OCI-LY1 (cell line): ENCODE measurements at regions not wholly inside any gene's neighbourhood (a gene's known extent, or its start where the extent isn't known, plus 50 kb on each side); places are given as distances from the start of the nearest gene placed in this dataset.

Experiments used
- H2AFZ ChIP-seq: fragments of 200-600 bp; sonication (generic), shearing (Covaris generic); 2 replicates; pipeline ENCODE4 v1.6.0; 2014; ENCODE audit warnings: antibody characterized with exemption, mild to moderate bottlenecking, low read length
- H3F3A ChIP-seq: fragments of 200-600 bp; sonication (generic), shearing (Covaris generic); 2 replicates; pipeline ENCODE4 v1.6.0; 2014; ENCODE audit warnings: mild to moderate bottlenecking, antibody characterized with exemption, low read length, moderate library complexity; ENCODE audit not compliant: insufficient read depth
- H3K27ac ChIP-seq: fragments of 200-600 bp; sonication (generic); 2 replicates; pipeline ENCODE4 v1.5.1; 2014; ENCODE audit warnings: low read length, mixed run types, mild to moderate bottlenecking, low read depth; ENCODE audit not compliant: poor library complexity, severe bottlenecking
- H3K27me3 ChIP-seq: fragments of 200-600 bp; sonication (generic); 2 replicates; pipeline ENCODE4 v1.6.0; 2014; ENCODE audit warnings: antibody characterized with exemption, mild to moderate bottlenecking, low read length, moderate library complexity; ENCODE audit not compliant: insufficient read depth
- H3K36me3 ChIP-seq: fragments of 200-600 bp; sonication (generic); 2 replicates; pipeline ENCODE4 v1.6.1; 2014; ENCODE audit warnings: mild to moderate bottlenecking, antibody characterized with exemption, low read length, moderate library complexity, mixed read lengths; ENCODE audit not compliant: insufficient read depth
- H3K4me1 ChIP-seq: fragments of 200-600 bp; sonication (generic); 2 replicates; pipeline ENCODE4 v1.5.1; 2014; ENCODE audit warnings: mild to moderate bottlenecking, low read length, moderate library complexity; ENCODE audit not compliant: insufficient read depth, severe bottlenecking
- H3K4me2 ChIP-seq: fragments of 200-600 bp; sonication (generic), shearing (Covaris generic); 2 replicates; pipeline ENCODE4 v1.6.1; 2014; ENCODE audit warnings: low read length
- H3K4me3 ChIP-seq: fragments of 200-600 bp; sonication (generic); 2 replicates; pipeline ENCODE4 v1.5.1; 2014; ENCODE audit warnings: low read length, low read depth, mild to moderate bottlenecking, mixed read lengths; ENCODE audit not compliant: poor library complexity, severe bottlenecking
- H3K79me2 ChIP-seq: fragments of 200-600 bp; shearing (Covaris generic); 2 replicates; pipeline ENCODE4 v1.6.1; 2016; ENCODE audit warnings: mixed run types, low read length, mixed read lengths; ENCODE audit not compliant: insufficient read depth
- H3K9ac ChIP-seq: fragments of 200-600 bp; sonication (generic), shearing (Covaris generic); 2 replicates; pipeline ENCODE4 v1.6.1; 2014; ENCODE audit warnings: mild to moderate bottlenecking, low read length, mixed read lengths
- H3K9me2 ChIP-seq: fragments of 200-600 bp; sonication (generic), shearing (Covaris generic); 2 replicates; pipeline ENCODE4 v1.6.1; 2014; ENCODE audit warnings: low read depth, mild to moderate bottlenecking, low read length, mixed read lengths
- H3K9me3 ChIP-seq: fragments of 200-600 bp; shearing (Covaris generic); 2 replicates; pipeline ENCODE4 v1.6.1; 2014; ENCODE audit warnings: low read length, mixed read lengths
- H4K20me1 ChIP-seq: fragments of 200-600 bp; sonication (generic), shearing (Covaris generic); 2 replicates; pipeline ENCODE4 v1.6.0; 2016; ENCODE audit warnings: mild to moderate bottlenecking, low read length; ENCODE audit not compliant: insufficient read depth
- EZH2 ChIP-seq: fragments of 200-600 bp; sonication (generic), shearing (Covaris generic); IDR thresholded peaks from 2 replicates; pipeline ENCODE4 v1.8.0; 2017; ENCODE audit warnings: borderline replicate concordance, mixed run types, mild to moderate bottlenecking, antibody characterized with exemption, low read length, moderate library complexity, mixed read lengths
- TF ChIP-seq, protein P1 (sequence below): fragments of 200-600 bp; sonication (generic), shearing (Covaris generic); IDR thresholded peaks from 2 replicates; pipeline ENCODE4 v1.5.1; 2017; ENCODE audit warnings: mild to moderate bottlenecking, antibody characterized with exemption, low read length, moderate library complexity, mixed read lengths

DNA sequence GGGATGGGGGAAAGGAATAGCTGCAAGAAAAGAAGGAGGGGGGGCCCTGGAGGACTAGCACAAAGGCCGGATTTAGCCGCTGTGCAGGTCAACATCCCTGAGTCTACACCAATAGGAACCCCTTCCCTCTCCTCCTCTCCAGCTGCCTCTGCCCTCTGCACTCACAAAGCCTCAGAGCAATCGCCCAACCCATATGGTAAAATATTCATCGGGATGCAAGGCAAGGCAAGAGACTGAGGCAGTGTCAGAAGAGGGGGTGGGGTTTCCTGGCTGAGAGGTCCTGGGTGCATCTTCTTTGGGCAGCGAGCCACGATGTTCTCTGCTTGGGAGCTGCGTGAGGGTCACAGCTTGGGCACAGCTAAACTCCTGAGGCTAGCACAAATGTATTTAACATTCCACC is 115.5 kb upstream of the NLRP1 start:
- H3K9me3 ChIP-seq: no peaks in the 10 kb centered on the region
- no peak overlapping the region for H3K4me3 ChIP-seq
- no peak for TF ChIP-seq EZH2
- TF ChIP-seq, protein P1, sequence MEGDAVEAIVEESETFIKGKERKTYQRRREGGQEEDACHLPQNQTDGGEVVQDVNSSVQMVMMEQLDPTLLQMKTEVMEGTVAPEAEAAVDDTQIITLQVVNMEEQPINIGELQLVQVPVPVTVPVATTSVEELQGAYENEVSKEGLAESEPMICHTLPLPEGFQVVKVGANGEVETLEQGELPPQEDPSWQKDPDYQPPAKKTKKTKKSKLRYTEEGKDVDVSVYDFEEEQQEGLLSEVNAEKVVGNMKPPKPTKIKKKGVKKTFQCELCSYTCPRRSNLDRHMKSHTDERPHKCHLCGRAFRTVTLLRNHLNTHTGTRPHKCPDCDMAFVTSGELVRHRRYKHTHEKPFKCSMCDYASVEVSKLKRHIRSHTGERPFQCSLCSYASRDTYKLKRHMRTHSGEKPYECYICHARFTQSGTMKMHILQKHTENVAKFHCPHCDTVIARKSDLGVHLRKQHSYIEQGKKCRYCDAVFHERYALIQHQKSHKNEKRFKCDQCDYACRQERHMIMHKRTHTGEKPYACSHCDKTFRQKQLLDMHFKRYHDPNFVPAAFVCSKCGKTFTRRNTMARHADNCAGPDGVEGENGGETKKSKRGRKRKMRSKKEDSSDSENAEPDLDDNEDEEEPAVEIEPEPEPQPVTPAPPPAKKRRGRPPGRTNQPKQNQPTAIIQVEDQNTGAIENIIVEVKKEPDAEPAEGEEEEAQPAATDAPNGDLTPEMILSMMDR: no peak
- no peak overlapping the region for H3K27ac ChIP-seq
- no peak overlapping the region for H3K4me2 ChIP-seq
- H3K27me3 ChIP-seq: 0 out of 2 replicates have a peak, but pooled peaks cover 5% of the 10 kb centered on the region
- H2AFZ ChIP-seq: no peak overlapping the region
- H3K4me1 ChIP-seq: no peaks in the 10 kb centered on the region
- no peaks in the 10 kb centered on the region for H3K79me2 ChIP-seq
- H3K9ac ChIP-seq: no peak overlapping the region
- H3F3A ChIP-seq: no peaks in the 10 kb centered on the region
- no peaks in the 10 kb centered on the region for H3K36me3 ChIP-seq
- H3K9me2 ChIP-seq: no peaks in the 10 kb centered on the region
- H4K20me1 ChIP-seq: no peaks in the 10 kb centered on the region

DNA sequence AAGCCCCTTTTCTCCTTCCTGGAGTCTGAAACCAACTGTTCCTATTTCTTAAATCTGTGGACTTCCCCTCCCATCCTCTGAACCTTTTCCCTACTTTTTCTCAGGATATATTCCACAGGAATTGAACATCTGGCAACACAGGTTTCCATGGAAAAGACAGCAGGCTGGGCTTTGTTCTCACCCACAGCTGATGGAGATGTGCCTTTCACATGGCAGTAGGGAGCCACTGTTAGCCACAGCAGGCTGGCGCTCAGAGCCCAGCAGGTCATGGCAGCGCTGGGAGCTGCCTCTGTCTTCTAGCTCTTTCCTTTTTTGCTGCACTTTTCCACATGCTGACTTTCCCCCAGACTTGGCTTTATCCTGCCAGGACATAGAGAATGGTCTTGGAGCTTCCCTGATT is 116.4 kb upstream of the NLRP1 start:
- no peaks in the 10 kb centered on the region for H3K9me3 ChIP-seq
- TF ChIP-seq, protein P1: no peak
- no peak for TF ChIP-seq EZH2
- 0 out of 2 replicates have a peak, but pooled peaks cover 5% of the 10 kb centered on the region for H3K27me3 ChIP-seq
- H3K27ac ChIP-seq: no peak overlapping the region
- no peaks in the 10 kb centered on the region for H3F3A ChIP-seq
- no peaks in the 10 kb centered on the region for H4K20me1 ChIP-seq
- no peaks in the 10 kb centered on the region for H3K36me3 ChIP-seq
- H3K4me2 ChIP-seq: no peak overlapping the region
- H3K9ac ChIP-seq: no peak overlapping the region
- H3K79me2 ChIP-seq: no peaks in the 10 kb centered on the region
- H3K9me2 ChIP-seq: no peaks in the 10 kb centered on the region
- H2AFZ ChIP-seq: no peak overlapping the region
- no peak overlapping the region for H3K4me3 ChIP-seq
- no peaks in the 10 kb centered on the region for H3K4me1 ChIP-seq

DNA sequence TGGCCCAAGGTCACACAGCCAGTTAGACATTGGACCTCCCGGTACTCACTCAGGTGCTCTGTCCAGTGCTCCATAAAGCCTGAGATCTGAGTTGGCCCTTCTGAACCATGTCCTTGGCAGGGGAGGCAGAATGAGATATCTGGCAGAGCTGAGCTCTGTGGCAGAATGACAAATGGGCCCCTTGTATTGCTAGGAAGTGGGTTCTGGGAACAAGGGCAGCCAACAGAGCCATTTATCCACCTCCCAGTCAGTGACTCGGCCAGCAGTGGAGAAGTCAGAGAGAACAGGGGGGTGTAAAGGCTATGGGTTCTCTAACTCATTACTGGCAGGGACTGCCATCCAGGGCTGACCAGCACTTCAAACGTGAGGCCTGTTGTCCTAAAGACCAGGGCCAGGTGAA is 117.1 kb upstream of the NLRP1 start:
- Histone ChIP-seq H3K79me2 (no peaks in the 10 kb centered on the region), H3K4me1 (no peaks in the 10 kb centered on the region), H3K27ac (no peak overlapping the region), H2AFZ (no peak overlapping the region), H3K4me2 (no peak overlapping the region), H4K20me1 (no peaks in the 10 kb centered on the region), H3K9me3 (no peaks in the 10 kb centered on the region), H3K27me3 (0 out of 2 replicates have a peak, but pooled peaks cover 5% of the 10 kb centered on the region), H3K9me2 (no peaks in the 10 kb centered on the region), H3K36me3 (no peaks in the 10 kb centered on the region), H3F3A (no peaks in the 10 kb centered on the region), H3K9ac (no peak overlapping the region), H3K4me3 (no peak overlapping the region)
- TF ChIP-seq EZH2: no peak
- TF ChIP-seq, protein P1: no peak
